Adrenal gland (tissue), 9 donors: ENCODE measurements at regions not wholly inside any gene's neighbourhood (a gene's known extent, or its start where the extent isn't known, plus 50 kb on each side); places are given as distances from the start of the nearest gene placed in this dataset.
A peak's percentile ranks its signal among the peaks of the same experiment; 100 is the strongest.

Experiments
- DNase-seq, 7 donors: peaks; one replicate each; pipeline ENCODE4 v3.0.0-alpha.2; 2019 to 2020
- H3K27ac ChIP-seq, 5 donors: fragments of 200-600 bp; sonication (generic) in 4 of 5; 1 replicate in 3 of 5; 2 replicates in 2 of 5; pipeline versions ENCODE4 v1.5.1 to v1.8.0; 2016 to 2020; ENCODE audit warnings: mild to moderate bottlenecking in 1 of 5
- H3K27me3 ChIP-seq: fragments of 200-600 bp; 2 replicates; pipeline ENCODE4 v1.8.0; 2021
- H3K36me3 ChIP-seq, 2 donors: fragments of 200-600 bp; replicated peaks in 1 of 2; 1 replicate in 1 of 2; 2 replicates in 1 of 2; pipeline versions ENCODE4 v1.5.1 to v1.8.0; 2018 to 2022
- H3K4me1 ChIP-seq, 2 donors: fragments of 200-600 bp; replicated peaks in 1 of 2; 1 replicate in 1 of 2; 2 replicates in 1 of 2; pipeline versions ENCODE4 v1.5.1 to v1.8.0; 2018 to 2021
- H3K4me3 ChIP-seq, 4 donors: fragments of 200-600 bp; sonication (generic) in 3 of 4; one replicate each; pipeline ENCODE4 v1.5.1; 2016 to 2018
- H3K9me3 ChIP-seq, 3 donors: fragments of 200-600 bp; sonication (generic) in 1 of 3; replicated peaks in 1 of 3; 1 replicate in 2 of 3; 2 replicates in 1 of 3; pipeline versions ENCODE4 v1.5.1 to v1.8.0; 2016 to 2021
- CTCF ChIP-seq, 6 experiments: fragments of 450-650 bp in 4 of 6; fragments of 200-600 bp in 2 of 6; sonication (generic) in 1 of 6; IDR thresholded peaks; 1 replicate in 5 of 6; 2 replicates in 1 of 6; pipeline versions ENCODE4 v1.5.1 to v1.8.0; 2016 to 2021; ENCODE audit warnings: antibody characterized with exemption in 6 of 6, mild to moderate bottlenecking in 2 of 6, moderate library complexity in 1 of 6
- POLR2A ChIP-seq, 2 donors: fragments of 450-650 bp; IDR thresholded peaks; one replicate each; pipeline ENCODE4 v1.6.1; 2017; ENCODE audit warnings: antibody characterized with exemption in 2 of 2, mild to moderate bottlenecking in 2 of 2, moderate library complexity in 1 of 2
- WGBS, 4 donors: extraction: QIAGEN DNeasy Blood & Tissue Kit in 2 of 4; methylation state at CpG; one replicate each; pipeline versions ENCODE4 v1.1.5 to v1.1.7; 2013 to 2017; 5-methylcytosine and 5-hydroxymethylcytosine counted together
- intact Hi-C, 2 donors: fragments of 100-400 bp; cut with DNase I; formaldehyde crosslinking; loops; one replicate each; pipeline versions ENCODE4 v1.14.1 to v1.15.0; 2022 to 2023
- donor health status: healthy with polysubstance abuse.
- donor health status: Bipolar disorder and iron deficiency.
- donor health status: DM: yes; HTN: yes; CAD: no.
- donor health status: DM: no; HTN: no; CAD: no.
- donor health status: DM: no; HTN: no; CAD: no.

DNA sequence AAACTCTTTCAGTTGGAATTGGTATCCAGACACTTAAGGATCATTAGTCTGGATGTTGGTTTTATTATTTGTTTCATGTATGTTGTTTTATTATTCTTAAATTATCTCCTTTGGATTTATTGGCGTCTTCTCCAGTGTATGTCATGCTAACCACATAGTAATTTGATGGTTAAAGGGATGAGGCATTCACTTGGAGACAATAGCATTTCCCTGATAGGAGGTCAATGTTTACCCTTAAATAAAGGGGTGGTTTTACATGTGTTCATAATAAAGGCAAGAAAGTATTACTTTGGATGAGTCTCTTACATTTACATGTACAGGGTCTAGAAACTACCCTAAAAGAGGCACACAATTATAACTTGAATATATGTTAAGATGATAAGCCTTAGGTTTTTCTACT lies 51.2 kb upstream of the RNF144B start:
- Histone ChIP-seq H3K4me1 (no peaks in the 10 kb centered on the region), H3K27ac (no peak overlapping the region), H3K27me3 (no peaks in the 10 kb centered on the region), H3K36me3 (no peaks in the 10 kb centered on the region), H3K4me3 (no peak overlapping the region), H3K9me3 (no peaks in the 10 kb centered on the region)
- WGBS, 4 donors = 53 to 80% (median 58%) methylated on average over 1 of the region's 1 CpG
- no peak for TF ChIP-seq CTCF (IDR thresholded peaks at IDR 0.05)
- TF ChIP-seq POLR2A (IDR thresholded peaks at IDR 0.05) = no peak
- DNase-seq = no peak
- intact Hi-C loops = no loop called here

GRCh38 chr6:18334251-18334650 lies 52.9 kb upstream of the RNF144B start:
- intact Hi-C loops = no loop called here

GRCh38 chr6:18330548-18331081 lies 56.5 kb upstream of the RNF144B start:
- TF ChIP-seq CTCF (IDR thresholded peaks at IDR 0.05) = no peak
- TF ChIP-seq POLR2A (IDR thresholded peaks at IDR 0.05) = no peak
- peak in 1 of 7 donors; percentile 22 for DNase-seq
- Histone ChIP-seq H3K36me3 (no peaks in the 10 kb centered on the region), H3K9me3 (no peaks in the 10 kb centered on the region), H3K4me3 (no peak overlapping the region), H3K27me3 (no peaks in the 10 kb centered on the region), H3K27ac (peak overlapping the region in 4 of 5 donors; percentile 30 to 73 (median 51)), H3K4me1 (no peaks in the 10 kb centered on the region)
- intact Hi-C loops = no loop called here
- 67 to 71% (median 69%) methylated on average over 6 of the region's 6 CpGs for WGBS, 4 donors

More at GRCh38 chr6:18334251-18334650, 52.9 kb upstream of the RNF144B start:
- TF ChIP-seq CTCF (IDR thresholded peaks at IDR 0.05) (no peak), POLR2A (IDR thresholded peaks at IDR 0.05) (no peak)
- Histone ChIP-seq H3K4me1 (no peaks in the 10 kb centered on the region), H3K36me3 (no peaks in the 10 kb centered on the region), H3K4me3 (no peak overlapping the region), H3K9me3 (no peaks in the 10 kb centered on the region), H3K27me3 (no peaks in the 10 kb centered on the region), H3K27ac (no peak overlapping the region)
- no peak for DNase-seq
- WGBS, 4 donors = 86 to 96% (median 91%) methylated on average over 2 of the region's 2 CpGs

- no peaks in the 10 kb centered on the region for H3K27me3 ChIP-seq
- H3K36me3 ChIP-seq = no peaks in the 10 kb centered on the region
- no peaks in the 10 kb centered on the region for H3K9me3 ChIP-seq
- WGBS, 4 donors = 48 to 59% (median 52%) methylated on average over 3 of the region's 3 CpGs
- DNase-seq = no peak
- peak overlapping the region; percentile 11 to 79 (median 59) for H3K27ac ChIP-seq
- no peak overlapping the region for H3K4me3 ChIP-seq
- intact Hi-C loops = loop anchor here in 1 of 2 donors (5.0 kb wide), 1 partner anchor 173 kb away; no protein-coding TSS in a partner anchor
- TF ChIP-seq POLR2A (IDR thresholded peaks at IDR 0.05) (no peak), CTCF (IDR thresholded peaks at IDR 0.05) (no peak)
- no peaks in the 10 kb centered on the region for H3K4me1 ChIP-seq
These were observed 57.4 kb upstream of the RNF144B start for GRCh38 chr6:18329776-18330175.
